ENCODE measurements at regions not wholly inside any gene's neighbourhood (a gene's known extent, or its start where the extent isn't known, plus 50 kb on each side); places are given as distances from the start of the nearest gene placed in this dataset.

- Mint-ChIP-seq H3K9me3 (no peaks in the 10 kb centered on the region), H3K4me3 (no peak overlapping the region), H3K27ac (peak overlapping the region; percentile 5; the same call in 1 of the 2 replicates), H3K4me1 (peaks cover 8% of the 10 kb centered on the region), H3K36me3 (ENCODE audit: low read depth) (peaks cover 3% of the 10 kb centered on the region; the same call in 2 of the 3 replicates), H3K27me3 (ENCODE audit: insufficient read depth, low read depth, poor library complexity) (peaks cover 7% of the 10 kb centered on the region)
- Histone ChIP-seq H3K79me2 (replicated peaks; ENCODE audit: insufficient read depth) (no peaks in the 10 kb centered on the region), H3K36me3 (ENCODE audit: insufficient read depth) (no peaks in the 10 kb centered on the region), H3K27ac (ENCODE audit: low read depth) (no peak overlapping the region), H3F3A (replicated peaks; ENCODE audit: low read depth) (no peaks in the 10 kb centered on the region), H3K4me3 (no peak overlapping the region), H3K4me2 (no peak overlapping the region), H3K9me2 (ENCODE audit: insufficient read depth) (peaks cover 15% of the 10 kb centered on the region), H3K27me3 (ENCODE audit: insufficient read depth) (no peaks in the 10 kb centered on the region), H3K4me1 (ENCODE audit: insufficient read depth) (no peaks in the 10 kb centered on the region), H2AFZ (no peak overlapping the region), H4K20me1 (replicated peaks; ENCODE audit: insufficient read depth) (no peaks in the 10 kb centered on the region)
- TF ChIP-seq CREB1 (CRISPR knock-in tag; IDR thresholded peaks at IDR 0.05; ENCODE audit: low read depth) (no peak), CTCF (conservative IDR thresholded peaks at IDR 0.05; ENCODE audit: low read depth in 2 of 2) (no peak), POLR2AphosphoS5 (IDR thresholded peaks at IDR 0.05; ENCODE audit: low read depth) (no peak), REST (IDR thresholded peaks at IDR 0.05; ENCODE audit: unreplicated experiment) (no peak), NANOG (IDR thresholded peaks at IDR 0.05; ENCODE audit: borderline replicate concordance) (no peak), ZNF114 (CRISPR knock-in tag; IDR thresholded peaks at IDR 0.05) (no peak), ETS1 (IDR thresholded peaks at IDR 0.05) (no peak), ZNF462 (CRISPR knock-in tag; IDR thresholded peaks at IDR 0.05) (no peak), EZH2 (IDR thresholded peaks at IDR 0.05; ENCODE audit: low read depth, unreplicated experiment) (no peak), EZH2phosphoT487 (IDR thresholded peaks at IDR 0.05; ENCODE audit: unreplicated experiment) (no peak), JUNB (IDR thresholded peaks at IDR 0.05; ENCODE audit: unreplicated experiment) (no peak), ZNF331 (CRISPR knock-in tag; IDR thresholded peaks at IDR 0.05; ENCODE audit: low read depth) (no peak), STAT1 (IDR thresholded peaks at IDR 0.05; ENCODE audit: unreplicated experiment) (no peak)
- ATAC-seq = no peak
- no peak for DNase-seq (ENCODE audit: low spot score)
Measured at GRCh38 chr17:13984956-13985355, 84.3 kb upstream of the COX10 start.

Measured in GM23338 (cell line).